ENCODE measurements at regions not wholly inside any gene's neighbourhood (a gene's known extent, or its start where the extent isn't known, plus 50 kb on each side); places are given as distances from the start of the nearest gene placed in this dataset.
A peak's percentile ranks its signal among the peaks of the same experiment; 100 is the strongest.

DNA sequence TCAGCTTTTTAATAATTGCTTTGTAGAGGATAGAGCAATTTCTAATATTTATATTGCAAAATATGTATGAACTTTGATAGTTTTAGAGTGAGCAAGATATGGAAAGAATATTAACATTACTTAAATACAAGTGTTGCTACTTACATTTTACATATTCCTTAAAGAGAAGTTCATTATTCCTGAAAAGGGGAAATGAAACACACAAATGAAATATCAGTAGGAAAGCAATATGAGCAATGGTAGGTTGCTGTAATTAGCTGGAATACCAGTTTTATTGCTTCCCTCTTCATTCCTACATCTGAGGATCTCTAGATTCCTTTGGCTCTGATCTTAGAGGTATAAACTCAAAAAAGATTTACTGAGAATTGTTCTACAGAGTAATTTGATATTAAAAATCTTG lies 414.1 kb downstream of the FAM170A start:
- Histone ChIP-seq H3K27ac (ENCODE audit: low read depth, low read length, severe bottlenecking) (no peak overlapping the region), H3K9me3 (ENCODE audit: control insufficient read depth, low read length) (no peaks in the 10 kb centered on the region), H3K36me3 (ENCODE audit: control insufficient read depth, insufficient read depth, low read length) (no peaks in the 10 kb centered on the region), H3K4me1 (ENCODE audit: control insufficient read depth, insufficient read depth, low read length, poor library complexity, severe bottlenecking) (no peaks in the 10 kb centered on the region), H3K4me3 (ENCODE audit: extremely low read depth, insufficient read depth, low read length, poor library complexity, severe bottlenecking) (no peak overlapping the region)

DNA sequence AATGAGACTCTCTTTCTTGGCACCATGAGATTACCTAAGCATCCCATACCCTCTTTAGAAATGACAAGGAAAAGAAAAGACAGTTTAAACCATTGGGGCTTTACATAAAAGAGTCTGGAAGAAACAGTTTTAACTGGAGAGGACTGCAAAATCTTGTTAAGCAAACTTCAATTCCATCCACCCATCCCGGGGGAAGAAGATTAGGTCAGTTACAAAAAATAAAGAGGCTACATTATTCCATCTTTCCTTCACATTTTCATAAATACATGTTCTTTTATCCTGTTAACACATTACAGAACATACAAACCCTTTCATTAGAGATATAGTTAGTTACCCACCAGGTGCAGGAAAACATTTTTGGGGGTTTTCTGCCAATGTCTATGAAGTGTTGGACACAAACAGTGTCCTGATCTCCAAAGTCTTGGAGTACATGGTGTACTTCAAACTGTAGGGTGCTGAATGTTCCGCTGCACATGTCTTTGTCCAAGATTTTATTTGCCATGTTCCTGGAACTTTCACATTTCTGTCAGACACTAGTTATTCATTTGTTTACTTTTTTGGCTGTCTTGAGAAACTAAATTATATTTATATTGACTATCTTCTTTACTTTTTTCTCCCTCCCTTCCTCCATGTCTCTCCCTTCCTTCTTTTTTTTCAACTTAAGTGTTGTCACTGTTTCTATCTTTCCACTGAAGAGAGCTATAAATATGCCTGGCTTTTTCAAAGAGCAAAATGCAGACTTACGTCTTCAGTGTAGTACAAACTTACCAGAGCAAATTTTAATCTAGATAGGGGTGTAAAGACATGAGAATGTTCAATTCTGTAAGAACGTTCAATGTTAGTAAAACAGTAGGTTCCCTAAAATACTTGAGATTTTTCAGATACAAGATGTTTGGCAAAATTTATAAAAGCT lies 410.9 kb upstream of the PRR16 start:
- 82 to 100% methylated on average over 2 of the region's 4 CpGs for WGBS, 2 experiments (ENCODE audit: insufficient coverage in 2 of 2)
- Histone ChIP-seq H3K9me3 (ENCODE audit: control insufficient read depth, low read length) (no peaks in the 10 kb centered on the region), H3K4me3 (ENCODE audit: extremely low read depth, insufficient read depth, low read length, poor library complexity, severe bottlenecking) (no peak overlapping the region), H3K4me1 (ENCODE audit: control insufficient read depth, insufficient read depth, low read length, poor library complexity, severe bottlenecking) (no peaks in the 10 kb centered on the region), H3K27ac (ENCODE audit: low read depth, low read length, severe bottlenecking) (no peak overlapping the region), H3K36me3 (ENCODE audit: control insufficient read depth, insufficient read depth, low read length) (no peaks in the 10 kb centered on the region)

DNA sequence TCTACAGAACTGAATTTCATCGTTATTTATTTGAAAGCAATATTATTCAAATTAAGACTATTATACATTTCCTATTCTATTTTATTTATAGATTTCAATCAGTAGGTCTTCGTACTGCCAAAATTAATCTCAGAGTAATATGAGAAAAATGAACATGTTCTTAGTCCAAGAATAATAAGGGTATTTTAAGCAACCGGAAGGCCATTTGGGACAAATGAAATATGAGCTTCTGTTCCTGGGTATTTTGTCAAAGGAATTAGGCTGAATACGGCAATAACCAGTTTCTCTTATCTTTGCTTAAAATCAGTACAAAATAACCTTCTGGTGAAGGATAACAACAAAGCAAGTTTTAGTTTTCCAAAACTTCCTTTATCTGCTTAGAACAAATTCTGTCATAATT lies 410.3 kb upstream of the PRR16 start:
- H3K27ac ChIP-seq (ENCODE audit: low read depth, low read length, severe bottlenecking) = no peak overlapping the region
- 50% methylated on average over 1 of the region's 4 CpGs; no CpG with 5 or more reads in 1 of the 2 experiments for whole genome bisulfite sequencing, 2 experiments (ENCODE audit: insufficient coverage in 2 of 2)
- no peak overlapping the region for H3K4me3 ChIP-seq (ENCODE audit: extremely low read depth, insufficient read depth, low read length, poor library complexity, severe bottlenecking)
- no peaks in the 10 kb centered on the region for H3K9me3 ChIP-seq (ENCODE audit: control insufficient read depth, low read length)
- no peaks in the 10 kb centered on the region for H3K36me3 ChIP-seq (ENCODE audit: control insufficient read depth, insufficient read depth, low read length)
- H3K4me1 ChIP-seq (ENCODE audit: control insufficient read depth, insufficient read depth, low read length, poor library complexity, severe bottlenecking) = no peaks in the 10 kb centered on the region

DNA sequence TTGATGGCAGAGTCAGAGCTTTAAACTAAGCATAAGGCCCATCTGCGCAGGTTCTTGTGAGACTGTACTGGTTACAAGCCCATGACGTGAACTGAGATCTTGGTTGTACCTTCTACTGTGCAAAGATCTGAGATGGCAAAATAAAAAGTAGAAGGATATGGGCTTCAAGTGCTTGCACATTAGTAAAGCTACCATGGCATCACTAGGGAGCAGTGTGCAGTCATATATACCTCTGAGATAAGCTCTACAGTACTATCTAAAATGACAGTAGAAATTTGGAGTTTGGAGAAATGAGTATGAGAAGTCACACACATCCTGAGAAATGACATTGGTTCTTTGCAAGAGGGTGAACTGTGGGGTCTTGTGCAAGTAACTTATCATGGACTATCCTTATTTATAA lies 408.2 kb upstream of the PRR16 start:
- WGBS, 2 experiments (ENCODE audit: insufficient coverage in 2 of 2) = 100% methylated on average over 2 of the region's 2 CpGs
- no peak overlapping the region for H3K4me3 ChIP-seq (ENCODE audit: extremely low read depth, insufficient read depth, low read length, poor library complexity, severe bottlenecking)
- no peaks in the 10 kb centered on the region for H3K9me3 ChIP-seq (ENCODE audit: control insufficient read depth, low read length)
- H3K4me1 ChIP-seq (ENCODE audit: control insufficient read depth, insufficient read depth, low read length, poor library complexity, severe bottlenecking) = no peaks in the 10 kb centered on the region
- H3K27ac ChIP-seq (ENCODE audit: low read depth, low read length, severe bottlenecking) = no peak overlapping the region
- no peaks in the 10 kb centered on the region for H3K36me3 ChIP-seq (ENCODE audit: control insufficient read depth, insufficient read depth, low read length)

- Histone ChIP-seq H3K9me3 (ENCODE audit: control insufficient read depth, low read length) (no peaks in the 10 kb centered on the region), H3K4me3 (ENCODE audit: extremely low read depth, insufficient read depth, low read length, poor library complexity, severe bottlenecking) (no peak overlapping the region), H3K4me1 (ENCODE audit: control insufficient read depth, insufficient read depth, low read length, poor library complexity, severe bottlenecking) (no peaks in the 10 kb centered on the region), H3K36me3 (ENCODE audit: control insufficient read depth, insufficient read depth, low read length) (no peaks in the 10 kb centered on the region), H3K27ac (ENCODE audit: low read depth, low read length, severe bottlenecking) (peak overlapping the region; percentile 61)
- WGBS, 2 experiments (ENCODE audit: insufficient coverage in 2 of 2) = 60 to 100% methylated on average over 1 of the region's 4 CpGs
Measured at GRCh38 chr5:120062515-120062917, 401.6 kb upstream of the PRR16 start.

- Histone ChIP-seq H3K4me3 (ENCODE audit: extremely low read depth, insufficient read depth, low read length, poor library complexity, severe bottlenecking) (no peak overlapping the region), H3K4me1 (ENCODE audit: control insufficient read depth, insufficient read depth, low read length, poor library complexity, severe bottlenecking) (no peaks in the 10 kb centered on the region), H3K9me3 (ENCODE audit: control insufficient read depth, low read length) (no peaks in the 10 kb centered on the region), H3K27ac (ENCODE audit: low read depth, low read length, severe bottlenecking) (no peak overlapping the region), H3K36me3 (ENCODE audit: control insufficient read depth, insufficient read depth, low read length) (no peaks in the 10 kb centered on the region)
- WGBS, 2 experiments (ENCODE audit: insufficient coverage in 2 of 2) = no CpG with 5 or more reads among the region's 2 CpGs
Measured at GRCh38 chr5:120072068-120072761, 391.9 kb upstream of the PRR16 start.

DNA sequence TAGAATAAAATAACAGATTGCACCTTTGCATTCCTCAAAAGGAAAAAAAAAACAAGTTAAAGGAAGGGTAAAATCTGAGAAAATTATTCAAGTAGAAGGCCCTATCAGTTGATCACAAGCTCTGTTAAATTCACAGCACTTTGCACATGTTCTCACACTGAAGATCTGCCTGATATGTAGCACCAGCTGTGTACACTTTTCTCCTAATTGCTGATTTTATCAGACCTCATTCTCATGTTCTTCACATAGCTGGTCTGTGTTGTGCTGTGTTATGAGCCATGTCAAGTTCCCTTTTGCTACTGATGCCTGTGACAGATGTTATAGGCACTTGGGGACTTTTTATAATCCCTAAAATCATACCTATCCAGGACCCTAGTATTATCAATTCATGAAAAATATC lies 390.4 kb upstream of the PRR16 start:
- Histone ChIP-seq H3K4me3 (ENCODE audit: extremely low read depth, insufficient read depth, low read length, poor library complexity, severe bottlenecking) (no peak overlapping the region), H3K9me3 (ENCODE audit: control insufficient read depth, low read length) (no peaks in the 10 kb centered on the region), H3K4me1 (ENCODE audit: control insufficient read depth, insufficient read depth, low read length, poor library complexity, severe bottlenecking) (no peaks in the 10 kb centered on the region), H3K27ac (ENCODE audit: low read depth, low read length, severe bottlenecking) (no peak overlapping the region), H3K36me3 (ENCODE audit: control insufficient read depth, insufficient read depth, low read length) (no peaks in the 10 kb centered on the region)

DNA sequence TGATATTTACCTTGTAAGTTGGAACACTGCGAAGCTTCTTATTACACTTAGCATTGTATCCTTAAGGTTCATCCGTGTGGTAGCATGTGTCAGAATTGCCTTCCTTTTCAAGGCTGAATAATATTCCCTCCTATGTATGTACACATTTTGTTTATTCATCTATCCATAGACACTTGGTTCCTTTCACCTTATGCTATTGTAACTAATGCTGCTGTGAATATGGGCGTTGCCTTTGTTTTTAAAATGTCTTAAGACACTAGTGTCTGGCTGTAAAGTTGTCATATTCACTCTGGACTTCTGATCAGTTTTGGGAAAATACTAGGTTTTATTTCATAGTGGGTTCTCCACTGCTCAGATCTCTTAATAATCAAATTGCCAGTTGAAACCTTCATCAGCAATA lies 383.3 kb upstream of the PRR16 start:
- Histone ChIP-seq H3K4me3 (ENCODE audit: extremely low read depth, insufficient read depth, low read length, poor library complexity, severe bottlenecking) (no peak overlapping the region), H3K27ac (ENCODE audit: low read depth, low read length, severe bottlenecking) (no peak overlapping the region), H3K9me3 (ENCODE audit: control insufficient read depth, low read length) (no peaks in the 10 kb centered on the region), H3K36me3 (ENCODE audit: control insufficient read depth, insufficient read depth, low read length) (no peaks in the 10 kb centered on the region), H3K4me1 (ENCODE audit: control insufficient read depth, insufficient read depth, low read length, poor library complexity, severe bottlenecking) (no peaks in the 10 kb centered on the region)
- 50 to 85% methylated on average over 2 of the region's 3 CpGs for WGBS, 2 experiments (ENCODE audit: insufficient coverage in 2 of 2)

DNA sequence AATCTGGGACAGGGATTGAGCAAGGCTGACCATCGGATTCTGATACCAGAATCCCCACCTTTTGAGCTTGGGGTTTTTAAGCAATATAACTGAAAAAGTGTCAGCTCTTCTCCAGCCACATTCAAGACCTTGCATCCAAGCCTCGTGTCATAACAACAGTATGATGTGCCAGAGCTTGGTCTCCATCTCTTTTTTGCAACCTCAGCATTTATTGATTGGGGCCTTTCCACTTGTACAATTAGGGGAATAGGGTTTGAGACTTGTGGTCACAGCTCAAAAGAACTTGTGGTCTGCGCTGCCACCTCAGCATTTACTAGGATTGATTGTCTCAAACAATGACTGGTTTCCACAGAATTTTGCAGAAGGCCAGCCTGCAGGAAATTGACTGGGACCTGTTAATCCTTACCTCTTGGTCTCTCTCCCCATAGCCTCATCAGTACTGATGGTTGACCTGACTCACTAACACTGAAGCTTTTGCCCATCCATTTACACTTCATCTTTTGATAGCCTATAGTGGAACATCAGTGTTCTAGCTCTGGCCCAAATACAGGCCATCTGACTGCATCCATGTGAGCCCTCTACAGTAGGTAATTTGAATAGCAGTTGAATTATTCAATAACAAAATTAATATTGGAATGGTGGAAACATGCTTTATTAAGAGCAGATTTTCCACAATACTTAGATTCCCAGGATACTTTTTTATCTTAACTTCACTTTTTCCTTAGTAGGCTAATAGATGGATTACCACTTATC lies 381.6 kb upstream of the PRR16 start:
- no peaks in the 10 kb centered on the region for H3K4me1 ChIP-seq (ENCODE audit: control insufficient read depth, insufficient read depth, low read length, poor library complexity, severe bottlenecking)
- 91 to 100% methylated on average over 2 to 3 of the region's 3 CpGs for WGBS, 2 experiments (ENCODE audit: insufficient coverage in 2 of 2)
- no peak overlapping the region for H3K27ac ChIP-seq (ENCODE audit: low read depth, low read length, severe bottlenecking)
- no peak overlapping the region for H3K4me3 ChIP-seq (ENCODE audit: extremely low read depth, insufficient read depth, low read length, poor library complexity, severe bottlenecking)
- H3K9me3 ChIP-seq (ENCODE audit: control insufficient read depth, low read length) = no peaks in the 10 kb centered on the region
- H3K36me3 ChIP-seq (ENCODE audit: control insufficient read depth, insufficient read depth, low read length) = no peaks in the 10 kb centered on the region

GRCh38 chr5:120083851-120084542 lies 380.1 kb upstream of the PRR16 start:
- Histone ChIP-seq H3K9me3 (ENCODE audit: control insufficient read depth, low read length) (no peaks in the 10 kb centered on the region), H3K4me1 (ENCODE audit: control insufficient read depth, insufficient read depth, low read length, poor library complexity, severe bottlenecking) (no peaks in the 10 kb centered on the region), H3K27ac (ENCODE audit: low read depth, low read length, severe bottlenecking) (no peak overlapping the region), H3K36me3 (ENCODE audit: control insufficient read depth, insufficient read depth, low read length) (no peaks in the 10 kb centered on the region), H3K4me3 (ENCODE audit: extremely low read depth, insufficient read depth, low read length, poor library complexity, severe bottlenecking) (no peak overlapping the region)

All from mesodermal cell (in vitro differentiated cells).